ENCODE measurements at regions not wholly inside any gene's neighbourhood (a gene's known extent, or its start where the extent isn't known, plus 50 kb on each side); places are given as distances from the start of the nearest gene placed in this dataset.

- ATAC-seq (ENCODE audit: low read depth) (no peak), DNase-seq (no peak)
- Mint-ChIP-seq H3K4me3 (no peak overlapping the region), H3K9me3 (ENCODE audit: insufficient read depth) (peaks cover 6% of the 10 kb centered on the region), H3K27me3 (peaks cover 5% of the 10 kb centered on the region), H3K4me1 (no peaks in the 10 kb centered on the region), H3K27ac (no peak overlapping the region)
- no peaks in the 10 kb centered on the region for H3K9me3 ChIP-seq (ENCODE audit: control extremely low read depth in 1 of 3, control insufficient read depth in 2 of 3, insufficient read depth in 1 of 3, low read length in 2 of 3)
- intact Hi-C loops (cut with micrococcal nuclease), result loop anchor here (10.0 kb wide), 1 partner anchor 99 kb away; no protein-coding TSS in a partner anchor
- no peaks in the 10 kb centered on the region for H3K4me1 ChIP-seq (ENCODE audit: control insufficient read depth in 2 of 2, insufficient read depth in 2 of 2, low read length in 2 of 2)
- TF ChIP-seq CTCF (IDR thresholded peaks at IDR 0.05) (no peak), EZH2 (IDR thresholded peaks at IDR 0.05; ENCODE audit: borderline replicate concordance, insufficient read depth, low read depth, low read length, poor library complexity, severe bottlenecking) (no peak)
- no CpG with 5 or more reads among the region's 1 CpG for WGBS (ENCODE audit: insufficient coverage)
- H3K36me3 ChIP-seq (replicated peaks in 1 of 2; ENCODE audit: control extremely low read depth in 1 of 2, control insufficient read depth in 1 of 2, extremely low read depth in 1 of 2, insufficient read depth in 2 of 2, low read length in 1 of 2), result no peaks in the 10 kb centered on the region
- H3K9ac ChIP-seq (ENCODE audit: low read length), result no peak overlapping the region
- H3K27ac ChIP-seq (ENCODE audit: low read length in 2 of 2), result no peak overlapping the region
- no peaks in the 10 kb centered on the region for H3K79me2 ChIP-seq (ENCODE audit: control insufficient read depth, insufficient read depth, low read length)
- no peak overlapping the region for H3K4me2 ChIP-seq (replicated peaks; ENCODE audit: low read depth, low read length, poor library complexity, severe bottlenecking)
- H3K4me3 ChIP-seq (ENCODE audit: control extremely low read depth in 1 of 5, extremely low read depth in 1 of 5, insufficient read depth in 1 of 5, low read depth in 2 of 5, low read length in 4 of 5), result no peak overlapping the region
- ChIA-PET POLR2A (no interaction called here), CTCF (interaction anchor here (0.7 to 1.7 kb wide), 2 partner anchors 11 to 330 kb away, joined by 3 to 6 read pairs; no protein-coding TSS in a partner anchor)
- H4K20me1 ChIP-seq (ENCODE audit: control insufficient read depth, insufficient read depth, low read length, poor library complexity, severe bottlenecking), result no peaks in the 10 kb centered on the region
- no peaks in the 10 kb centered on the region for H3K27me3 ChIP-seq (replicated peaks in 1 of 4; ENCODE audit: control extremely low read depth in 1 of 4, control insufficient read depth in 3 of 4, insufficient read depth in 4 of 4, low read length in 3 of 4)
- no peak overlapping the region for H2AFZ ChIP-seq (ENCODE audit: insufficient read depth, low read depth, low read length, poor library complexity, severe bottlenecking)
Measured at GRCh38 chr1:75996196-75996595, 64.0 kb upstream of the ASB17 start.

- intact Hi-C loops (cut with micrococcal nuclease), result loop anchor here (10.0 kb wide), 1 partner anchor 96 kb away; no protein-coding TSS in a partner anchor
- Histone ChIP-seq H4K20me1 (ENCODE audit: control insufficient read depth, insufficient read depth, low read length, poor library complexity, severe bottlenecking) (no peaks in the 10 kb centered on the region), H2AFZ (ENCODE audit: insufficient read depth, low read depth, low read length, poor library complexity, severe bottlenecking) (no peak overlapping the region), H3K4me3 (ENCODE audit: control extremely low read depth in 1 of 5, extremely low read depth in 1 of 5, insufficient read depth in 1 of 5, low read depth in 2 of 5, low read length in 4 of 5) (no peak overlapping the region), H3K27ac (ENCODE audit: low read length in 2 of 2) (no peak overlapping the region), H3K9me3 (ENCODE audit: control extremely low read depth in 1 of 3, control insufficient read depth in 2 of 3, insufficient read depth in 1 of 3, low read length in 2 of 3) (no peaks in the 10 kb centered on the region), H3K36me3 (replicated peaks in 1 of 2; ENCODE audit: control extremely low read depth in 1 of 2, control insufficient read depth in 1 of 2, extremely low read depth in 1 of 2, insufficient read depth in 2 of 2, low read length in 1 of 2) (no peaks in the 10 kb centered on the region), H3K9ac (ENCODE audit: low read length) (no peak overlapping the region), H3K4me2 (replicated peaks; ENCODE audit: low read depth, low read length, poor library complexity, severe bottlenecking) (no peak overlapping the region), H3K27me3 (replicated peaks in 1 of 4; ENCODE audit: control extremely low read depth in 1 of 4, control insufficient read depth in 3 of 4, insufficient read depth in 4 of 4, low read length in 3 of 4) (no peaks in the 10 kb centered on the region), H3K4me1 (ENCODE audit: control insufficient read depth in 2 of 2, insufficient read depth in 2 of 2, low read length in 2 of 2) (no peaks in the 10 kb centered on the region), H3K79me2 (ENCODE audit: control insufficient read depth, insufficient read depth, low read length) (no peaks in the 10 kb centered on the region)
- Mint-ChIP-seq H3K27me3 (peaks cover 5% of the 10 kb centered on the region), H3K4me3 (no peak overlapping the region), H3K4me1 (no peaks in the 10 kb centered on the region), H3K9me3 (ENCODE audit: insufficient read depth) (peaks cover 6% of the 10 kb centered on the region), H3K27ac (no peak overlapping the region)
- DNase-seq (no peak), ATAC-seq (ENCODE audit: low read depth) (no peak)
- ChIA-PET CTCF (no interaction called here), POLR2A (no interaction called here)
- TF ChIP-seq EZH2 (IDR thresholded peaks at IDR 0.05; ENCODE audit: borderline replicate concordance, insufficient read depth, low read depth, low read length, poor library complexity, severe bottlenecking), result no peak
- TF ChIP-seq CTCF (IDR thresholded peaks at IDR 0.05), result no peak
- 91% methylated on average over 2 of the region's 2 CpGs for WGBS (ENCODE audit: insufficient coverage)
Measured at GRCh38 chr1:75999034-75999433, 66.8 kb upstream of the ASB17 start.
